ENCODE measurements at regions not wholly inside any gene's neighbourhood (a gene's known extent, or its start where the extent isn't known, plus 50 kb on each side); places are given as distances from the start of the nearest gene placed in this dataset.

GRCh38 chr2:163367825-163368582, 367.8 kb downstream of the FIGN start:
- DNase-seq = no peak

GRCh38 chr2:163364736-163365135, 371.1 kb downstream of the FIGN start:
- no peak for DNase-seq

GRCh38 chr2:163353551-163353950, 382.3 kb downstream of the FIGN start:
- no peak for DNase-seq

- no peak for DNase-seq
Measured at GRCh38 chr2:163351966-163352365, 383.8 kb downstream of the FIGN start.

- DNase-seq = no peak
Measured at GRCh38 chr2:163351143-163351542, 384.7 kb downstream of the FIGN start.

GRCh38 chr2:163348857-163349380, 386.9 kb downstream of the FIGN start:
- no peak for DNase-seq

GRCh38 chr2:163347982-163348856, 387.6 kb downstream of the FIGN start:
- DNase-seq = no peak

- peak; percentile 47 for DNase-seq
Measured at GRCh38 chr2:163345795-163346573, 389.8 kb downstream of the FIGN start.

- no peak for DNase-seq
Measured at GRCh38 chr2:163343316-163343715, 392.5 kb downstream of the FIGN start.

- DNase-seq = no peak
Measured at GRCh38 chr2:163341426-163341825, 394.4 kb downstream of the FIGN start.

GRCh38 chr2:163338270-163338669, 397.5 kb downstream of the FIGN start:
- DNase-seq = no peak

- DNase-seq = peak; percentile 72
Measured at GRCh38 chr2:163324677-163325076, 411.1 kb downstream of the FIGN start.

GRCh38 chr2:163319006-163319405, 416.8 kb downstream of the FIGN start:
- DNase-seq = no peak

GRCh38 chr2:163314712-163315111, 421.1 kb downstream of the FIGN start:
- DNase-seq = no peak

- DNase-seq = no peak
Measured at GRCh38 chr2:163312713-163313112, 423.1 kb downstream of the FIGN start.

- DNase-seq = no peak
Measured at GRCh38 chr2:163306647-163307046, 429.2 kb downstream of the FIGN start.

GRCh38 chr2:163302141-163302540, 433.7 kb downstream of the FIGN start:
- DNase-seq = no peak

- no peak for DNase-seq
Measured at GRCh38 chr2:163291790-163292189, 444.0 kb downstream of the FIGN start.

- no peak for DNase-seq
Measured at GRCh38 chr2:163281717-163282116, 443.1 kb upstream of the KCNH7 start.

- no peak for DNase-seq
Measured at GRCh38 chr2:163269374-163270021, 430.9 kb upstream of the KCNH7 start.

- no peak for DNase-seq
Measured at GRCh38 chr2:163266772-163267171, 428.2 kb upstream of the KCNH7 start.

GRCh38 chr2:163265562-163265961, 427.0 kb upstream of the KCNH7 start:
- no peak for DNase-seq

GRCh38 chr2:163264341-163264740, 425.8 kb upstream of the KCNH7 start:
- DNase-seq = no peak

Measured in DMS153 (cell line).